Stromal cell of bone marrow (primary cell): ENCODE measurements at regions not wholly inside any gene's neighbourhood (a gene's known extent, or its start where the extent isn't known, plus 50 kb on each side); places are given as distances from the start of the nearest gene placed in this dataset.

Source experiments
- DNase-seq: peaks from one replicate; pipeline ENCODE4 v3.0.0-alpha.2; 2012; ENCODE audit warnings: low read depth

DNA sequence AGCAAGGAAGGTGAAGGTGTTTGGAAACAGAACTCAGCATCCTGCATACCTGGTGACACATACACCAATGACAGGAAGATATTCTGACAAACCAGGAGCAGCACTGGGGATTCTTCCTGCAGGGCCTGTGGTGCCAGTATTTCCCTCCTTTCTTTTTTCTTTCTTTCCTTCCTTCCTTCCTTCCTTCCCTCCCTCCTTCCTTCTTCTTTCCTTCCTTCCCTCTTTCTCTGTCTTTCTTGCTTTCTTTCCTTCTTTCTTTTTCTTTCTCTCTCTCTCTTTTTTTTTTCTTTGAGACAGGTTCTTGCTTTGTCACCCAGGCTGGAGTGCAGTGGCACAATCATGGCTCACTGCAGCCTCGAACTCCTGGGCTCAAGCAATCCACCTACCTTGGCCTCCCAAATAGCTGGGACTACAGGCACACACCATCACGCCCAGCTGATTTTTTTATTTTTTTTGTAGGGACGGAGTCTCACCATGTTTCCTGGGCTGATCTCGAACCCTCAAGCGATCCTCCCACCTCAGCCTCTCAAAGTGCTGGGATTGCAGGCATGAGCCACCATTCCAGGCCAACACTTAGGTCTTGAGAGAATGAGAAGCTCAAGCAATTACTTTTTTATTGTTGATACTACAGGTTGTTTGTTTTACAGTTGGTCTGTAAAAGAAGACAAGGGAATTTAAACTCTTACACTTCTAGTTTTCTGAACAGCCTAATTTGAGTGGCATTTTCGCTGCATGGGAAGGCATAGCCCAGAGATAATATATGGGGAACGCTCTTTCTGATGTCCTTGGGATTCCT lies 54.7 kb upstream of the GATA6 start:
- DNase-seq: no peak

DNA sequence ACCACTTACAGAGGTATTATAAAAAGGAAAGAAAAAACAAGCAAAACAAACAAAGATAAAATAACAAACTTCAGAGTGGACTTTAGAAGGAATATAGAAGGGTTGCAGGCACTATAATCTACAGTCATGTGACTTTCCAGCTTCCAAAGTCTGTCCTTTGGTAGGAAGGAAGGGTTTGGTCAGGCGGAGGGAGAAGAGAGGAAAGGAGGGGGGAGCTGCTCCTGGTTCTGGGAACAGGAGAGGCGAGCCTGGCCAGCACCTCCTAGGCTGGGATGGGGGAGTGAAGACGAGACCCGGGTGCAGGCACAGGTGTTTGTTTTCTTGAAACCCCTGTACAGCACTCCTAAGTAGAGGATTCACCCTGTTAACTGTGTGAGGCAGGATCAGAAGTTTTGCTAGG lies 53.8 kb upstream of the GATA6 start:
- DNase-seq: no peak
